Ovary (tissue), 3 donors: ENCODE measurements at regions not wholly inside any gene's neighbourhood (a gene's known extent, or its start where the extent isn't known, plus 50 kb on each side); places are given as distances from the start of the nearest gene placed in this dataset.

Source experiments
- POLR2A ChIP-seq: fragments of 450-650 bp; IDR thresholded peaks from one replicate; pipeline ENCODE4 v1.6.1; 2017; ENCODE audit warnings: antibody characterized with exemption, mild to moderate bottlenecking, moderate library complexity
- TF ChIP-seq, protein P1 (sequence below), 3 donors: fragments of 450-650 bp in 2 of 3; fragments of 200-600 bp in 1 of 3; IDR thresholded peaks; one replicate each; pipeline versions ENCODE4 v1.5.1 to v1.8.0; 2016 to 2022; ENCODE audit warnings: antibody characterized with exemption in 3 of 3, mild to moderate bottlenecking in 1 of 3
- donor health status: DM: no; HTN: no; CAD: no.

DNA sequence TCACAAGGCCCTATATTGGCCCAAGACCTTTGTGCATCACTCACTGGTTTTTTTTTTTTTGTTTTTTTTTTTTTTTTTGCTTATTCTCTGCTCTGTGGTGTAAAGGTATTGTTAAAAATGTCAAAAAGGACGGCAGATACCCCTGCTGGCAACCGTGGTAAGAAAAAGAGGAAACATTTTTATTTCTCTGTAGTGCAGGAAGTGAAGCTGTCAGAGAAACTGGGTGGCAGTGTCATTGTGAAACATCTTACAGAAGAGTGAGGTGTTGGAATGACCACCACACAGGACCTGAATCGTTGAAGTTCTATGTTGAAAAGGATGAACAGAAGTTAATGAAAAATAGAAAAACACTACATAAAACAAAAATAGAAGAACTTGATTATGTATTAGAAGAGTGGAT, 346.4 kb downstream of the FGF9 start:
- TF ChIP-seq POLR2A = no peak
- TF ChIP-seq, protein P1, sequence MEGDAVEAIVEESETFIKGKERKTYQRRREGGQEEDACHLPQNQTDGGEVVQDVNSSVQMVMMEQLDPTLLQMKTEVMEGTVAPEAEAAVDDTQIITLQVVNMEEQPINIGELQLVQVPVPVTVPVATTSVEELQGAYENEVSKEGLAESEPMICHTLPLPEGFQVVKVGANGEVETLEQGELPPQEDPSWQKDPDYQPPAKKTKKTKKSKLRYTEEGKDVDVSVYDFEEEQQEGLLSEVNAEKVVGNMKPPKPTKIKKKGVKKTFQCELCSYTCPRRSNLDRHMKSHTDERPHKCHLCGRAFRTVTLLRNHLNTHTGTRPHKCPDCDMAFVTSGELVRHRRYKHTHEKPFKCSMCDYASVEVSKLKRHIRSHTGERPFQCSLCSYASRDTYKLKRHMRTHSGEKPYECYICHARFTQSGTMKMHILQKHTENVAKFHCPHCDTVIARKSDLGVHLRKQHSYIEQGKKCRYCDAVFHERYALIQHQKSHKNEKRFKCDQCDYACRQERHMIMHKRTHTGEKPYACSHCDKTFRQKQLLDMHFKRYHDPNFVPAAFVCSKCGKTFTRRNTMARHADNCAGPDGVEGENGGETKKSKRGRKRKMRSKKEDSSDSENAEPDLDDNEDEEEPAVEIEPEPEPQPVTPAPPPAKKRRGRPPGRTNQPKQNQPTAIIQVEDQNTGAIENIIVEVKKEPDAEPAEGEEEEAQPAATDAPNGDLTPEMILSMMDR (IDR thresholded peaks at IDR 0.05) = no peak
